GM12865 (cell line): ENCODE measurements at regions not wholly inside any gene's neighbourhood (a gene's known extent, or its start where the extent isn't known, plus 50 kb on each side); places are given as distances from the start of the nearest gene placed in this dataset.

Source experiments
- DNase-seq: peaks from one replicate; pipeline ENCODE4 v3.0.0; 2010; ENCODE audit warnings: low read depth
- H3K4me3 ChIP-seq: 2 replicates; pipeline ENCODE4 v1.5.1; 2011; ENCODE audit warnings: mild to moderate bottlenecking, low read depth, low read length, control low read depth
- CTCF ChIP-seq: IDR thresholded peaks from 2 replicates; pipeline ENCODE4 v1.5.1; 2011; ENCODE audit warnings: low read length, control low read depth, low read depth, inconsistent platforms; ENCODE audit not compliant: insufficient read depth; ENCODE audit errors: missing control alignments

- no peak for TF ChIP-seq CTCF
- no peak overlapping the region for H3K4me3 ChIP-seq
- DNase-seq = no peak
These were observed 404.5 kb upstream of the TBX3 start for GRCh38 chr12:115088328-115088994.

GRCh38 chr12:115085594-115085993 lies 401.6 kb upstream of the TBX3 start:
- TF ChIP-seq CTCF = no peak
- no peak for DNase-seq
- H3K4me3 ChIP-seq = no peak overlapping the region

- no peak for DNase-seq
- H3K4me3 ChIP-seq = no peak overlapping the region
- TF ChIP-seq CTCF = no peak
These were observed 395.8 kb upstream of the TBX3 start for GRCh38 chr12:115079760-115080159.

GRCh38 chr12:115078990-115079389 lies 395.0 kb upstream of the TBX3 start:
- no peak for DNase-seq
- no peak overlapping the region for H3K4me3 ChIP-seq
- no peak for TF ChIP-seq CTCF

- no peak overlapping the region for H3K4me3 ChIP-seq
- DNase-seq = no peak
- no peak for TF ChIP-seq CTCF
These were observed 394.4 kb upstream of the TBX3 start for GRCh38 chr12:115078334-115078733.

- DNase-seq = no peak
- no peak for TF ChIP-seq CTCF
These were observed 391.7 kb upstream of the TBX3 start for GRCh38 chr12:115075552-115076170.

GRCh38 chr12:115074617-115075016 lies 390.6 kb upstream of the TBX3 start:
- no peak overlapping the region for H3K4me3 ChIP-seq
- no peak for DNase-seq
- no peak for TF ChIP-seq CTCF

More at GRCh38 chr12:115075552-115076170, 391.7 kb upstream of the TBX3 start:
- H3K4me3 ChIP-seq = no peak overlapping the region
